Activated CD8-positive, alpha-beta memory T cell treated with anti-CD3 and anti-CD28 coated beads, Interleukin-2, amount 50 U/mL, for 1 hour (primary cell): ENCODE measurements at regions not wholly inside any gene's neighbourhood (a gene's known extent, or its start where the extent isn't known, plus 50 kb on each side); places are given as distances from the start of the nearest gene placed in this dataset.
"Not testable (repeated sequence)": the region's sequence is repeated elsewhere in the genome, so short reads cannot be mapped to it uniquely, and the experiment has no call there.

ENCODE experiments used
- DNase-seq: peaks from one replicate; pipeline ENCODE4 v3.0.0-alpha.2; 2020; ENCODE audit errors: extremely low read depth

DNA sequence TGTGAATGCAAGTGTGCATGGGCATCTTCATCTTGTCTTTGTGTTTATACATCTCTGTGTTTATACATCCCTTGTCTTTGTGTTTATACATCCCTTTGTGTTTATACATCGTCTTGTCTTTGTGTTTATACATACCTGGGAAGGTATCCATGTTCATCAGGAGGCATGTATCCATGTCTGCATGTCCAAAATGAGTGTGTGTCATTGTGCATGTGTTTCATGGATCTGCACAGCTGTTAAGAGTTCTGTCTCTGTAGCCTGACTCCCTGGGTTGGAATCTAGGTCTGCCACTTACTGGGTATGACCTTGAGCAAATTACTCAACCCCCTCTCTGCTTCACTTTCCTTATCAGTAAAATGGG is 50.1 kb upstream of the SIRPA start:
- no peak for DNase-seq

DNA sequence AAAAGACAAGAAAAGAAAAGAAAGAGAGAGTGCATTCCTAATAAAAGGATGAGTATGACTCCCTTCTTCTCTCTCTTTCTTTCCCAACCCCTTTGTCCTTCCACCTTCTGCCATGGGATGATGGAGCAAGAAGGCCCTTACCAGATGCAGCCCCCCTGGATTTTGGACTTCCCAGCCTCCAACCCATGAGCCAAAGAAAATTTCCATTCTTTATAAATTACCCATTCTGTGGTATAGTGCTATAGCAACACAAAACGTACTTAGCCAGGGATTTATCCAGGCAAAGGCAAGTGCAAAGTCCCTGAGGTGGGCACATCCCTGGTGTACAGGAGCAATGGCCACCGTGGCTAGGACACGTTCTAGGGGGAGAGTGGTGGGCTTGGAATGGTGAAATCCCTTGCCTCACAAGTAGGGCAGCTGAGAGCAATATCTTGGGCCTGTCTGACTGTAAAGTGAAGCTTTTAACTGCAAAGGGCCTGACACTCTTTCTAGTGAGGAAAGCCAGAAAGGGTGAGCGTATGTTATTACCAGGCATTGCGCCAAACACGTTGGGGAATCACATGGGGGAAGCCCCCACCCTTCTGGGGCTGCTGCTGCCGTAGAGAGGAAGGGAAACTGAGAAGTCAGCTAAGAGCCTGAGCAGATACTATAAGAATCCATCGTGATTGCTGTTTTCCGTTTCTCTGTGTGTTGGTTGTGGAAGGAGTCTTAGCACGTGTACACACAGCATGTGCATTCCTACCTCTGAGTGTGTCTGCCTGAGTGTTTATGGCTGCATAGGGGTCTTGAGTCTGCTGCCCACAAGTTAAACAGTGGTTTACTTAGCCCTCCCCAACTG is 50.7 kb upstream of the SIRPA start:
- DNase-seq, result no peak

DNA sequence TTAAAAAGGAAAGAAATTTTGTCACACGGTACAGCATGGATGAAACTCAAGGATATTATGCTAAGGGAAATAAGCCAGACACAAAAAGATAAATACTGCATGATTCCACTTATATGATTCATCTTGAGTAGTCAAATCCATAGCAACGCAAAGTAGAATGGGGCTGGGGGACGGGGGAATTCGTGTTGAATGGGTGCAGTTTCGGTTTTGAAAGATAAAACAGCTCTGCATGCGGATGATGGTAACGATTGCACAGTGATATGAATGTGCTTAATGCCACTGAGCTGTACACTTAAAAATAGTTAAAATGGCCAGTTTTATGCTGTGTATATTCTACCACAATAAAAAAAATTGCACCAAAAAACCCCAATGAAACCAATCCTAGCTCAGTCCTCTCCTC is 52.9 kb upstream of the SIRPA start:
- no peak for DNase-seq

DNA sequence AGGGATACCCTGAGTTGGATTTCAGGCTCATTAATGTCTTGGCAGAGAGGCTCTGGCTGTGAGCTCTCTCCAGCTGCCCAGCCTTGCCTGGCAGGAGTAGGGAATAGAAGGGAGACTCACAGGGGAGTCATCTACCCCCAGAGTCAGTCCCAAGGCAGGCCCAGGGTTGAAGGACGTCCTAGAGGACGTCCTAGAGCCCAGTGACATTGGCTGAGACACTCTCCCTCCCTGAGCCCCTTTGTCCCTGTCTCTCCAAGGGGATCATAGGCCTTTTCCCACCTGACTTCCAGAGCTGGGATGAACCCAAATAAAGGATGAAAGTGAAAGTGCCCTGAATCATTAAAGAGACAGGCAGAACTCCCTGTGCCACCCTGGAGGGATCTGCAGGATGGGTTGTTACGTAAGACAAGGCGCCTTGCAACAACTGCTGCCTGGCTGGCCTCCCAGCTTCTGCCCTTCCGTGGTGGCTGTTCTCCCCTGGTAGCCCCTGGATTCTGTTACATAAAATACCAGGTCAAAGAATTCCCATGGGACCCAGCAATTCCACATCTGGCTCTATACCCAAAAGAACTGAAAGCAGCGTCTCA is 53.6 kb upstream of the SIRPA start:
- no peak for DNase-seq

DNA sequence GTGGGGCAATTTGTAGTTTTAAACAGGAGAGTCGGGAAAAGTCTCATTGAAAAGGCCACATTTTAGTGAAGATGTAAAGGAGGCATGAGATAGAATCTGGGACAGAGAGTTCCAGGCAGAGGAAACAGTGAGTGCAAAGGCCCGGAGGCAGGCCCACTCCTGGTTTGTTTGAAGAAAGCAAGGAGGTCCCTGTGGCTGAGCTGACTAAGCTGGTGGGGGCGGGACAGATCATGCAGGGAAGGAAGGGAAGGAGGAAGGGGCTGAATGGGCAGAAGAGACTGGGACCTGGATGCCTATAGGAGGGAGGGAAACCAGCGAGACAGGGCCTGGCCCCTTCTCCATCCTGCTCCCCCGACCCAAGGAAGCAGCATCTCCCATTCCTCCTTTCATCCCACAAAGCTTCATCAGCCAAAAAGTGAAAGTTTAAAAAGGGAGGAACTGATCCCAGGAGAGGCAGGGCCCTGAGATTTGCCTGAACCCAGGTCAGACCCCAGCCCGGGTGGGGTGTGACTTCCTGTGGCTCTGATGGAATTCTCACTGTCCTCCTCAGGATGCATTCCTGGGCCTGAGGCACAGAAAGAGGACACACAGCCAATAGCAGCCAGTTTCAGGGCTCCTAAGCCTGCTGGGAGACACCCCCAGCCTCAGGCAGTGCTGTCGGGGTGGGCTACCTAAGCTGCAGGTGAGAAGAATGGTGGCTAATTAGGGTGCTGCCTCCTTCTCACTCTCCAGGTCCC is 54.2 kb upstream of the SIRPA start:
- DNase-seq, result no peak

DNA sequence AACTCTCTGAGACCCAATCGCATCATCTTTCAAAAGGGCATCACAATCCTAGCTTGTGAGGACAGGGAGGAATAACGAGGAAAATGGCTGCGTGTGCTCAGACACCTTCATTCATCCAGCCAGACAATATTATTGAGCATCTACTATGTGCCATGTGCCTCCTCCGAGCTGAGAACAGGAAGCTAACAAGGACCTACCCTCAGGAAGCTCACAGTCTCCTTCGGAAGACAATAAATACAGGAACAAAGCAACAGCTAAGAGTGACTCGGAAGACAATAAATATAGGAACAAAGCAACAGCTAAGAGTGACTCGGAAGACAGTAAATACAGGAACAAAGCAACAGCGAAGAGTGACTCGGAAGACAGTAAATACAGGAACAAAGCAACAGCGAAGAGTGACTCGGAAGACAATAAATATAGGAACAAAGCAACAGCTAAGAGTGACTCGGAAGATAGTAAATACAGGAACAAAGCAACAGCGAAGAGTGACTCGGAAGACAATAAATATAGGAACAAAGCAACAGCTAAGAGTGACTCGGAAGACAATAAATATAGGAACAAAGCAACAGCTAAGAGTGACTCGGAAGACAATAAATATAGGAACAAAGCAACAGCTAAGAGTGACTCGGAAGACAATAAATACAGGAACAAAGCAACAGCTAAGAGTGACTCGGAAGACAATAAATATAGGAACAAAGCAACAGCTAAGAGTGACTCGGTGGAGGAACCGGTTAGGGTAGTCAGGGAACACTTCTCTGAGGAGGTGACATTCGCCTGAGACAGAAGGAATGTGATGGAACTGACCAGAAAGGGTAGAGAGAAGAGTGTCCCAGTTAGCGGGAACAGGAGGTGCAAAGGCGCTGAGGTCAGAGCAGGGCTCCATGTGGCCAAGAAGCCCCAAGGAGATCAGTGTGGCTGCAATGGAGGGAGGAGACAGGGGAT is 55.6 kb upstream of the SIRPA start:
- not testable (repeated sequence) for DNase-seq

DNA sequence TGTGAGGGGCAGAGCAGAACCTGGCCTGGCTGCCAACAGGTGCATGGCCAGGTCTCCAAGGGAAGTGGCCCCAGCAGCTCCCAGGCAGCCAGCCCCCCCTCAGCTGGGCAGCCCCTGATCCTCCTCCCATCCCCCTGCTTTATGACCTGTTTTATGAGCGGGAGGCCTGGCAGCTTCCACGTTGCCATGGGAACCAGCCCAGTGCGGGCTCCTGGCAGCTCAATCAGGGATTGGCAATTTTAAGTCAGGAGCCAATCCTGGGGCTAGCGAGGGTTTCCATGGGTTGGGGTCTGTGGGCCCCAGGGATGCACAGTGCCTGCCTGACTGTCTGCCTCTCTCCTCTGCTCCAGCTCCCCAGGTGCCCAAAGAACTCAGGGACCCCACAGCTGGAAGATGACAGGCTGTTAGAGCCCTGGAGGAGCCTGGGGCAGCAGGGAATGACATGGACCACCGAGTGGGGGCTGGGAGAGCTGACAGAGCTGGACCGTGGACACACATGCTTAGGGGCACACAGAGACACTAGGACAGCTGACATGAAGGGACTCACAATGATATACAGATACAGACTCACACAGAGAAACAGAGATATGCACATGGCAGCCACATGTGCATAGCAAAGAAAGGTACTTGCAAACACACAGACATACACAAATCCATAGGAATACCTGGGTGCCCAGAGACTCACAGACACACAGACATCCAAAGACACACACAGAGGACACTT is 56.5 kb upstream of the SIRPA start:
- no peak for DNase-seq

DNA sequence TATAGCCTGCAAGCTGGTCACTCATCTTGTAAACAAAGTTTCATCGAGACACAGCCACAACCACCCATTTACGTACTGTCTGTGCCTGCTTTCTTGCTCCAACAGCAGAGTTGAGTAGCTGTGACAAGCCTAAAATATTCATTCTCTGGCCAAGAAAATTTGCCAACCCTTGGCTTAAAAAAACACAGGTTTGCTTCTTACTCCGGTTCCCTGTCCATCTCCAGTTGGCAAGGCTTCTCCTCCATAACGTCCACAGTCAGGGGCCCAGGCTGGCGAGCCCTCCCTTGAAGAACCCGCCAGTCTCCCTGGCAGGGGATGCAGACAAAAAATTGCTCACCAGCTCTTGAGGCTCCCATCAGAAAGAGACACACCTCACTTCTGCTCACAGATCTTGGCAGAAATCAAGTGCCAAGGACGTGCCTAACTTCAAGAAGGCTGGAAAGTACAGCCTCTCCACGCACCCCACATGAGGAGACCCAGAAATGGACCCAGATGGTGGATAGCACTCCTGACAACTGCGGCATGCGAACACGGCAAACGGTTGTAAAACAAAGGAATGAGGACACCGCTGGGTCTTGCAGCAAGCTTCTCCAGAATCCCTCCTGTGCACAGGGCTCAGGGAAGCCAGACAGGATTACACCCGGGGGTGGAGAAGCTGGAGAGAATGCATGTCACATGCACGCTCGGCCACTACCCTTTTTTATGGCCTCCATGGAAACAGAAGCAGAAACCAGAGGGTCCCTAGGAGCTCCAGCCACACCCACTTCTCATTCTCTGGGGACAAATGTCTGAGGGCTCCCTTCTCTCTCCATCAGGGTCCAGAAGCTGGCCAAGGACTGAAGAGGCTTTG is 59.8 kb upstream of the SIRPA start:
- no peak for DNase-seq

DNA sequence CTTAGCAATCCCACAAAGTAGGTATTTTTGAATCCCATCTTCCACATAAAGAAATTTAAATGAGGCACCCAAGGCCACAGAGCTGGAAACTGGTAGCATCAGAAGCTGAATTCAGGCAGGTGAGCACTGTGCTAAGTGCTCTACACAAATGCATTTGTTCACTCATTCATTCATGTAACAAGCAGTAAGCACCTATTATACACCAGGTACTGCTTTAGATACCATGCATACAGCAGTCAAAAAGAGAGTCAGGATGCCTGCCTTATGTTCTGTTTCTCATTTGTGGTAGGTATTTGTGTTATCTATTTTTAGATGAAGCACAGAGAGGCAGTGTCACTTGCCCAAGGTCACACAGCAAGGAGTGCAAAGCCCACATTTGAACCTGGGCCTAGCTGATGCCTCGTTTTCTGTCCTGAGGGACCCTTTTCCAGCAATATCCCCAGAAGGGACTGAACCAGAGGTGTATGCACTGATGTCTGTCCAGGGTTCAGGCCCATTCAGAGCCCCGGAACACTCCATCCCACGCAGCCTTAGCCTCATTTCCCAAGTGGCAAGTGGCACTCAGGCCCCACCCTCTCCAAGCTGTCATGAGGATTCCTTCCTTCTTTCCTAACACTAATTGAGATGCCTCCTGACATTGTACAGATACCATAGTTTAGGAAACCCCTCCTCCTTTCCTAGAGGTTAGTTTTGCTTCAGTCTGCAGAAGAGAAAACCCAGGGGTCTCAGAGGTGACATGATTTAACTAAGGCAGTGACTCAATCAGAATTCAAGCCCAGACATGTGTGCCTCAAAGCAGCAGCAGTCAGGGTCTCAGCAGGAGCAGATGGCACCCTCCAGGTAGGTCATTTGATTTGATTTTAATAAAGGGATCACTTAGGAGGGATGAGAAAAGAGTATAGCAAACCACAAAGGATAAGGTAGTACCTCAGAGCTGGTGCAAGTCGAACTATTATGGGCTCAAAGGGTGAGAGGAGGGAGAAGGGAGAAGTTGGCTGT is 61.2 kb upstream of the SIRPA start:
- no peak for DNase-seq

DNA sequence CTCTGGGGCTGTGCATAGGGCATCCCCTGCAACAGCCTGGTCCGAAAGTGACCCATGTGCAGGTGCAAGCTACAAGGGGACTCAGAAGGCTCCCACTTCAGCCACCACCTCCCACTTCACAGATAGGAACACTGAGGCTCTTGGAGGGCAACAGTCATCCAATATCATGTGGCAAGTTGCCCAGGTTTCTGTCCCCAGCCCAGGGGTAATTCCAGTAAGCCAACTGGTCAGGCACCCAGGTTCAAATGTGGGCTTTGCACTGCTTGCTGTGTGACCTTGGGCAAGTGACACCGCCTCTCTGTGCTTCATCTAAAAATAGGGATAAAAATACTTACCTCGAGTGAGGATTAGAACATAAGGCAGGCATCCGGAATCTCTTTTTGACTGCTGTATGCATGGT is 62.0 kb upstream of the SIRPA start:
- no peak for DNase-seq

DNA sequence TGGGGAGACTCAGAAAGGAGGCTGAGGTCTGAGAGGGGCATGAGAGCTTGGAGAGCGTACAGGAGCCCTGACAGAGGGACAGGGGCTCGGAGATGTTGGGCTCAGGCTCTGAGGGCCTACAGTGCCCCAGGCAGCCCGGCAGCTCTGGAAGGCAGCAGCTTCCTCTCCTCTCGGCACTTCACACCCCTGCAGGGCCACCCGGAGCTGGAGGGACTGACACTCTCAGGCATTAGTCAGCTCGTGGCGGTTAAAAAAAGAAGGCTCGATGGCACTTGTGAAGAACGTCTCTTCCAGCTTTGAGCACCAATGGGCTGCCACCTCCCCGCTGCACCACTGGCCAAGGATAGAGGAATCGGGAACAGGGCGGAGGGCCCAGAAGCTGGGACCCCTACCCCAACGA is 62.6 kb upstream of the SIRPA start:
- no peak for DNase-seq

DNA sequence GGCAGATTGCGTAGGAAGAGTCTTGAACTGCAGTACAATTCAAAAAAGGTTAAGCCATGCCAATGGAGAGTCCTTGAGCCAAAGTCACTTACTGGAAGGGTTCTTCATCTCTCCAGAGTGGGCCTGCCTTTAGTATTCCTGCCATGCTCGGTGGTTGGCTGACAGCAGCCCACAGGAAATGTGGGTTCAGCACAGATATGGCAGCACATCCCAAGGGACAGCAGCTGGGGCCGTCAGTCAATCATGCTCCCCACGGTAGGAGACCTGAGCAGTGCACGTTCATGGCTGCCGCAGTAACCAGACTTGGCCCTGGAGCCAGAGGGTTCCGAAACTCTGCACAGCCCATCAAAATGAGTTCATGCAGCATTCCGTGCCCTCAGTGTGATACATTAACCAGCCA is 63.6 kb upstream of the SIRPA start:
- DNase-seq, result no peak

DNA sequence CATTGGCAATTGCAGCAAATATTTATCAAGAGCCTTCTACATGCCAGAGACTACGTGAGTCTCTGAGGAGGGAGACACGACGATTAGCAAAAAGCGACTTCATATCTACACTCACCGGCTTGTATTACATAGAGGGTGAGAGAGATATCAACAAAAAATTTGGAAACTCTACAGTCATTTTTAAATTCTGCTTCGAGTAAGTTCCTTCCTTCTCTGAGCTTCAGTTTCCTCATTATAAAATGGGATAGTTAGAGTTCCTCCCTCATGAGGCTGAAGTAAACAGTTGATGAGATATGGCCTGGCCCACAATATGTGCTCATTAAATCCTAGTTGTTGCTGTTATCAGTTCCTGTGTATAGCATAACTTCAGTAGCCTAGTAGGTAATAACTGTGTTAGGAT is 64.1 kb upstream of the SIRPA start:
- DNase-seq, result no peak

DNA sequence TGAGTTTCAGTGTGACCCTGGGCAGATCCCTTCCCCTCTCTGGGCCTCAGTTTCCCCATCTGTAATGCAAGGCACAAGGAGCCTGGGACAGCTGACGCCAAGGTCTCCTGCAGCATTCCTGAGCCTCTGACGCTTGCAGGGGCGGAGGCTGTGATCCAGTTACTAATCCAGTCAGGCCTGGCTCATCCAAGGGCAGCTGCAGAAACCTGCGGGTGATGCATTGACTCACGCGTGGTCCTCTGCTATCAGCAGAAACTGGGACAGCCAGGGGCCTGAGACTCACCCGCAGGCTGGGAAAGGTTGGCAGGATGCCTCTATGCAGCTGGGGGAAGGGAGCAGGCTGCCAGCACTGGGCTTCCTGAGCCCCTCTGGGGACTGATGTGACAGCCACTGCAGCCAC is 65.0 kb upstream of the SIRPA start:
- no peak for DNase-seq

DNA sequence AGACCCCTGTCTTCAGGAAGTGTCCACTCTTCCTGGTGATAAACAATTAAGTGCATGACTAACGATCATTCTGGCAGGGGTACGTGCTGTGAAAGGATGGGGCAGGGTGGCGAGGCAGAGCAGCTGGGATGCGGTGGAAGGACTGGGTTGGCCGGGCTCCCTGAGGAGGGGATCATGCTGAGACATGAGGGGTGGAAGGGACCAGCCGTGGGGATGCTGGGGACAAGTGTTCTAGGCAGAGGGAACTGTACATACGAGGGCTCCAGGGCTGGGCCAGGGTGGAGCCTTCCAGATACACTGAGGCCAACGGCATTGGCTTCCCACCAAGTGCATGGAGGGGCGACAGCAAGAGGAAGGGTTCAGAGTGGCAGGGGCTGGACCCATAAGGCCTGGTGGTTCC is 65.7 kb upstream of the SIRPA start:
- DNase-seq, result no peak

DNA sequence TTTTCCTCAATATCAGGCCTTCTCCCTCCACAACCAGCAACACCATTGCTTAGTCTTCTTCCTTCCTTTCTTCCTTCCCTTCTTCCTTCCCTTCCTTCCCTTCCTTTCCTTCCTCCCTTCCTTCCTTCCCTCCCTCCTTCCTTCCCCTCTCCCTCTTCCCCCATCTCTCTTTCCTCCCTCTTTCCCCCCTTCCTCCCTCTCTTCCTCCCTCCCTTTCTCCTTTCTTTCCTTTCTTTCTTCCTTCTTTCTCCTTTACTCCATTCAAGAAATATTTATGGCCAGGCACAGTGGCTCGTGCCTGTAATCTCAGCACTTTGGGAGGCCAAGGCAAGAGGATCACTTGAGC is 66.4 kb upstream of the SIRPA start:
- DNase-seq, result no peak

DNA sequence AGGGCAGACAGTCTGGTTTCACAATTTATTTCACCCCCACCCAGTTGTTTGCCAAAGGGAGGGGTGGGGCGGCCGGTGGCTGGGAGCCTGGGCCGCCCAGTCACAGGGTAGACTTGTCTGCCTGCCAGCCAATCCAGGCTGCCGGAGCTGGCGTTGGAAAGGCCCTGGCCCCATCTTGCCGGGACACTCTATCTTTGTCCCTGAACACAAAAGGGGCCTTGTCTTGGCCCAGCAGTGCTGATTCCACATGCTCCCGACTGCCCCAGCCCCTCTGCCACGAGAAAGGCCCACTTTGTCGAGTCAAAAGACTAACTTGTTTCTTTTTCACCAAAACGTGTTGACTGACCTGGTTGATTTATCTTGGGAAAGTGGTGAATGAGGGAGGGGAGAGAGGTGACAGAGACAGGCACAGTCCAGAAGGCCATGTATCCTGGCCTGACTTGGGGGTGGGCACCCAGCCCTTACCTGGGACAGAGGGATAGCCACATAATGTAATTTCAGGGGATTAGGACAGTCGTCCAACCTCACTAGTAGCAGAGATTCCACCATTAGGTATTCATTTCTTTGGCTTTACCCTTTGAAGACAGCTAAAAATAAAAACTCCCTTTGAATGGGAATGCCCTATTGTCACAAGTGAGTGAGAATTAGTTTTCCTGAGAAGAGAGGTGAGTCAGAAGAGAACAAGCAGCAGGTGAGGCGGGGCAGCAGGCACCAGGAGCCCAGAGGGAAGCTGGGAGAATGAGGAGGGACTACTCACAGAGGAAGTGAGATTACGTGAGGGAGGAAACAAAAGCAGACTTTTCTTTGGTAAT is 67.0 kb upstream of the SIRPA start:
- no peak for DNase-seq

DNA sequence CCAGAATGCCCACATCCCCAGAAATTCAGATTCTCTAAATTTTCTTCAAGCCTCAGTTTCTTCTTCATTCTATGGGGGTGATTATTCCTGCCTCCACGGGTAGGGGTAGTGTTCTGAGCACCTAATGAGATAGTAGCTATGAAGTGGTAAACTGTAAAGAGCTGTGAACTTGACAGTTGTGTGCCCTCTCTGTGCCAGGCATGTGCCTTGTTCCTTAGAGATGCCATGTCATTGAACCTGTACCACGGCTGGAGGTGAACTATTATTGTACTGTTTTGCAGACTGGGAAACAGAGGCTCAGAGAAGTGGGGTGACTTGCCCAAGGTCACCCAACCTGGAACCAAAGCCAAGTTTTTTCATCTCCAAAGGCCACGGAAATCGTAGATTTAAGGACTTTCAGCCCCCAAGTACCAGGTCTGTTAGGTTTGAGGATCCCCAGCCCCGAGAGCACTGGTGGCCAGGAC is 67.7 kb upstream of the SIRPA start:
- no peak for DNase-seq
